Stimulated activated CD4-positive, alpha-beta T cell treated with anti-CD3 and anti-CD28 coated beads, Interleukin-4, amount 100 ng/mL, for 1 hour (primary cell): ENCODE measurements at regions not wholly inside any gene's neighbourhood (a gene's known extent, or its start where the extent isn't known, plus 50 kb on each side); places are given as distances from the start of the nearest gene placed in this dataset.

Experiments used
- DNase-seq: peaks from one replicate; pipeline ENCODE4 v3.0.0-alpha.2; 2020

GRCh38 chr16:86063760-86064405, 164.9 kb downstream of the IRF8 start:
- no peak for DNase-seq

- DNase-seq = no peak
These were observed 165.7 kb downstream of the IRF8 start for GRCh38 chr16:86064431-86065250.

GRCh38 chr16:86065711-86066110, 166.7 kb downstream of the IRF8 start:
- DNase-seq = no peak

- no peak for DNase-seq
These were observed 167.8 kb downstream of the IRF8 start for GRCh38 chr16:86066811-86067210.

- DNase-seq = no peak
These were observed 168.6 kb downstream of the IRF8 start for GRCh38 chr16:86067516-86067915.

GRCh38 chr16:86067936-86068335, 169.0 kb downstream of the IRF8 start:
- DNase-seq = no peak

GRCh38 chr16:86068722-86069121, 169.8 kb downstream of the IRF8 start:
- DNase-seq = no peak

- DNase-seq = no peak
These were observed 170.9 kb downstream of the IRF8 start for GRCh38 chr16:86069736-86070298.

GRCh38 chr16:86070484-86070883, 171.5 kb downstream of the IRF8 start:
- DNase-seq = no peak

- no peak for DNase-seq
These were observed 172.0 kb downstream of the IRF8 start for GRCh38 chr16:86070971-86071370.

- DNase-seq = no peak
These were observed 172.8 kb downstream of the IRF8 start for GRCh38 chr16:86071611-86072240.

- peak; percentile 24 for DNase-seq
These were observed 173.6 kb downstream of the IRF8 start for GRCh38 chr16:86072328-86073102.

- DNase-seq = no peak
These were observed 174.2 kb downstream of the IRF8 start for GRCh38 chr16:86073103-86073625.

GRCh38 chr16:86073763-86074493, 175.0 kb downstream of the IRF8 start:
- no peak for DNase-seq

GRCh38 chr16:86074651-86075487, 175.9 kb downstream of the IRF8 start:
- no peak for DNase-seq

- DNase-seq = no peak
These were observed 176.5 kb downstream of the IRF8 start for GRCh38 chr16:86075488-86075785.

- no peak for DNase-seq
These were observed 177.0 kb downstream of the IRF8 start for GRCh38 chr16:86075839-86076440.

- no peak for DNase-seq
These were observed 177.6 kb downstream of the IRF8 start for GRCh38 chr16:86076606-86077005.

- DNase-seq = no peak
These were observed 178.4 kb downstream of the IRF8 start for GRCh38 chr16:86077243-86077940.

- no peak for DNase-seq
These were observed 179.2 kb downstream of the IRF8 start for GRCh38 chr16:86078121-86078600.
